Colonic mucosa (tissue), 4 donors: ENCODE measurements at regions not wholly inside any gene's neighbourhood (a gene's known extent, or its start where the extent isn't known, plus 50 kb on each side); places are given as distances from the start of the nearest gene placed in this dataset.

Source experiments
- DNase-seq: peaks from one replicate; pipeline ENCODE4 v3.0.0-alpha.2; 2020
- H3K27ac ChIP-seq: fragments of 200-600 bp; one replicate; pipeline ENCODE4 v1.8.0; 2021
- H3K27me3 ChIP-seq: fragments of 200-600 bp; one replicate; pipeline ENCODE4 v1.8.0; 2021
- H3K36me3 ChIP-seq: fragments of 200-600 bp; one replicate; pipeline ENCODE4 v1.8.0; 2021
- H3K4me1 ChIP-seq: fragments of 200-600 bp; one replicate; pipeline ENCODE4 v1.8.0; 2021; ENCODE audit warnings: mild to moderate bottlenecking
- H3K4me3 ChIP-seq: fragments of 200-600 bp; one replicate; pipeline ENCODE4 v1.8.0; 2021
- H3K9ac ChIP-seq, 2 donors: one replicate each; pipeline ENCODE4 v1.7.0; 2013; ENCODE audit warnings: control low read depth in 2 of 2, low read depth in 2 of 2, low read length in 2 of 2
- H3K9me3 ChIP-seq: fragments of 200-600 bp; one replicate; pipeline ENCODE4 v1.8.0; 2021
- CTCF ChIP-seq: fragments of 200-600 bp; IDR thresholded peaks from one replicate; pipeline ENCODE4 v1.8.0; 2022; ENCODE audit warnings: antibody characterized with exemption, mild to moderate bottlenecking
- intact Hi-C: fragments of 100-400 bp; cut with DNase I; formaldehyde crosslinking; loops from one replicate; pipeline ENCODE4 v1.14.1; 2022
- donor health status: healthy.
- donor health status: DM: no; HTN: no; CAD: no.
- donor health status: DM: no; HTN: no; CAD: no.

DNA sequence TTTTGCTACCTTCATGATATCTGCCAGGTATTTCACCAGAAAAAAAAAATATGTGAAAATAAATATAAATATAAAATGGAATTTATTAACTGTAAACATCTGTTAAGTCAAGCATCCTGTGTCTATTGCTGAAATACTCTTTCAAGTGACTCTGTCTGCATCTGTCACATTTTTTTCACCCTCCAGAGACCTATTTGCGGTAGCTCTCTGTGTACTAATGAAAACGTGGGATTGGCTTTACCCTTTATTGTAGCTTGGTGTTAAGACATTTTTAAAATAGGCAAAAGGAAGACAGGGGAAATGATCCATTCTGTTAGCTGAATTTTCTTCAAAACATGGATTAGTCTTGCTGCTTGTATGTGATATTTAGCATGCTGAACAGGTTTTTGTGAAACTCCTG, 536.0 kb upstream of the WWC1 start:
- H3K4me3 ChIP-seq = no peak overlapping the region
- H3K27me3 ChIP-seq = no peaks in the 10 kb centered on the region
- no peak for DNase-seq
- intact Hi-C loops = no loop called here
- no peak overlapping the region for H3K27ac ChIP-seq
- no peak overlapping the region for H3K9ac ChIP-seq
- no peaks in the 10 kb centered on the region for H3K36me3 ChIP-seq
- TF ChIP-seq CTCF = no peak
- H3K4me1 ChIP-seq = no peaks in the 10 kb centered on the region
- H3K9me3 ChIP-seq = no peaks in the 10 kb centered on the region

DNA sequence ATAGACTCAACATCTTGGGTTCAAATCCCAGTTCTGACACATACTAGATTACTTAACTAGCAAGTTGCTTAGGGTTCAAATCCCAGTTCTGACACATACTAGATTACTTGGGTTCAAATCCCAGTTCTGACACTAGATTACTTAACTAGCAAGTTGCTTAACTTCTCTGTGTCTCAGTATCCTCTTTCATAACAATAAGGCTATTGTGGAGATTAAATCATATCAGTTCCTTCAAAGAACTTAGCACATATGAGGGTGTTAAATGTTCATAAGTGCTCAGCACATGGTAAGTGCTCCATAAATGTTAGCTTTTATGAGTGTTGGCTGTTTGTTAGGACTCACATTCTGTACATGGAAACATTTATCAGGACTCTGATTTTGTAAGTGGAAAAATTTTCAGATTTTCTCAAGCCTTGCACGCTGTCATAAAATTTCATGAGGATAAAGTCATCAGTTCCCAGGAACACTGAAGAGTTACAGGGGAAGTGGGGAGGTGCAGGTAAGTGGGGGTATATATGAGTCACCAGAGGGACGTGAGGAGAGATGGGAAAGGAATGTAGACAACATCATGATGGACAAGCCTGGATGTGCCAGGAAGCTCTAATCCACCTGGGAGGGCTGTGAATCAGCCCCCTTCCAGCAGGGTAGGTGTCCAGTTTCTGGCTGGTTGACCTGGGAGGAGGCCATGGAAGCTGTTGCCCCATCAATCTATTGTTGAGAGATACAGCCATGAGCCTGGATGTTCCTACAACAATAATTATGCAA, 532.2 kb upstream of the WWC1 start:
- DNase-seq = no peak
- Histone ChIP-seq H3K27ac (no peak overlapping the region), H3K27me3 (no peaks in the 10 kb centered on the region), H3K4me3 (no peak overlapping the region), H3K36me3 (no peaks in the 10 kb centered on the region), H3K9me3 (no peaks in the 10 kb centered on the region), H3K9ac (no peak overlapping the region), H3K4me1 (no peaks in the 10 kb centered on the region)
- intact Hi-C loops = no loop called here
- no peak for TF ChIP-seq CTCF

DNA sequence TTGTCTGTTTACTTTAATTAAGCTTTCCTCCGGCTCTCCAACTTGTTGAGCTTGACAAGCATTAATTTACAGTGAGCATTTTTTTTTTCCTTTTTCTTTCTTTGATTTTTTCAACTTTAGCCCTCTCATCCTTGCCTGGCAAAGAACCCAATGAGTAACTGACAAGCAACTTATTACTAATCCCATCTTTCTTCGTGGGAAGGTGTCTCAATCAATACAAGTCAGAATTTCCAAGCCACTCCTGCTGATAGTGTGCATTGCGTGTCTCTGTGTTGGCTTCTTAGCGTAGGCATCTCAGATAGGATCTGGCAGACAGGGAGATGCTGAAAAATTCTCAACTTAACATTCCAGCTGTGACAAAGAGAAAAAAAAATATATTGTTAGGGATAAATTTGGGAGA, 527.7 kb upstream of the WWC1 start:
- no peak for DNase-seq
- Histone ChIP-seq H3K4me3 (no peak overlapping the region), H3K27me3 (no peaks in the 10 kb centered on the region), H3K4me1 (no peaks in the 10 kb centered on the region), H3K9me3 (no peaks in the 10 kb centered on the region), H3K36me3 (no peaks in the 10 kb centered on the region), H3K9ac (no peak overlapping the region), H3K27ac (no peak overlapping the region)
- intact Hi-C loops = no loop called here
- TF ChIP-seq CTCF = no peak

DNA sequence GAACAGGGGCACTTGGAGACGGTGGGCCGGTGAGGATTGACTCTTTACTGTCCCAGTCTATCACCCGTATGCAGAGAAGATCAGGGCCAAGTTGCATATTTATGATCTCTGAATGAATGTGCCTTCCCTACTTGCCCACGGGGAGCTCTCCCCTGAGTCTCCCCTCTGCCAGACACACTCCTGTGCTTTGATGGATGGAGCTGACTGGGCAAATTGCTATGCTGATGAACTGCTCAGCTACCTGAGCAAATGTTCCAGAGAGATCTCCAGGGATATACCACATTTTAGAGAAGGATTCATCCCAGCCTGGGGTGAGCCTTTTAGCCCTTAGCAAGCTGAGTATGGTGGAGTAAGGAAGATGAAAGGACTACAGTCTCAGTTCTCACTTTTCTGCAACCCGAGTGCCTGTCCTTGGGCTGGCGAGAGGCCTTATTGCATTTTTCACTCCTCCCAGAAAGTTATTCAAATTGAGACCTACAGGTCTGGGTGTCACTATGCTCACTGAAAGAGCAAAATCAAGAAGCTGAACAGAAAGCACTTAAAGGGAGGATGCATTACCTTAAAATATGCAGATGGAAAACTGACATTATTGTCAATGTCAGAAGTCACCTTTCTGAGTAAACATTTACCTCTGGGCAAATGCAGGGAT, 526.7 kb upstream of the WWC1 start:
- H3K27ac ChIP-seq = no peak overlapping the region
- no peaks in the 10 kb centered on the region for H3K4me1 ChIP-seq
- intact Hi-C loops = no loop called here
- no peaks in the 10 kb centered on the region for H3K9me3 ChIP-seq
- no peaks in the 10 kb centered on the region for H3K27me3 ChIP-seq
- no peak for TF ChIP-seq CTCF
- H3K4me3 ChIP-seq = no peak overlapping the region
- H3K9ac ChIP-seq = no peak overlapping the region
- DNase-seq = no peak
- H3K36me3 ChIP-seq = no peaks in the 10 kb centered on the region

DNA sequence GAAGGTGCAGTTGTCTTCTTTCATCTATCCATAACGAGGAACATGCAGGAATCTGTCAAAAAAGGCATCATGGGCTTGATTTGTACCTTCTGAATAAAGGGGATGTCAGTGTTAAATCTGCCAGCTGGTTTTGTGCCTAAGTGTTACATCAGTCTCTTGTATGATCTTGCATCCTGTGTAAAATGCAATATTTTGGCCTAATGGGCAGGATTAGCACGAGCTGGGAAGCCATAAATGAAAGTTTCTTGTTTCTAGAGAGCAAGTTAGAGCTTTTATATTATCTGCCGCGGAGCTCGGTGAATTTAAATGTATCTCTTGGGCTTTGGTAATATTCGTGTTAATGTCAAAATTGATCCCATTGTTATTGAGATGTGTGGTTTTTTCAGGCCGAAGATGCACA, 526.1 kb upstream of the WWC1 start:
- no peak for DNase-seq
- TF ChIP-seq CTCF = no peak
- Histone ChIP-seq H3K4me3 (no peak overlapping the region), H3K4me1 (no peaks in the 10 kb centered on the region), H3K9ac (no peak overlapping the region), H3K27ac (no peak overlapping the region), H3K9me3 (no peaks in the 10 kb centered on the region), H3K27me3 (no peaks in the 10 kb centered on the region), H3K36me3 (no peaks in the 10 kb centered on the region)
- intact Hi-C loops = no loop called here
